ENCODE measurements at regions not wholly inside any gene's neighbourhood (a gene's known extent, or its start where the extent isn't known, plus 50 kb on each side); places are given as distances from the start of the nearest gene placed in this dataset.

DNA sequence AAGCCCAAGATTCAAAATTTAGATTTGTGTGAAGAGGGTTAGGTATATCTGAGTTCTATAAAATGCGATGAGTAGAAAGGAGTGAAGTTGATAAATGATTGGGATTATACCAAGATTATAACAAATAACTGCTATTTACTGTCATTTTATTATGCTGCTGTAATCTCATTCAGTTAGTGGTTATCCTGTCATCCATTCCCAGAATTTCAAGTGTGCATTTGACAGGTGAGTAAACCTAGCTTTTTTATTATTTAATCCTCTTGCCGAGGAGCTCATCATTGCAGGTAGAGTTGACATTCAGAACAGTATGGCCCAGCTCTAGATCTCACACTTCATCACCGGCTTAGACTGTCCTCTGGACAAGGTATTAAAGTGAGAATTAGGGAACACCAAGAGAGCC lies 1146.2 kb downstream of the CDH11 start:
- TF ChIP-seq, protein P1, sequence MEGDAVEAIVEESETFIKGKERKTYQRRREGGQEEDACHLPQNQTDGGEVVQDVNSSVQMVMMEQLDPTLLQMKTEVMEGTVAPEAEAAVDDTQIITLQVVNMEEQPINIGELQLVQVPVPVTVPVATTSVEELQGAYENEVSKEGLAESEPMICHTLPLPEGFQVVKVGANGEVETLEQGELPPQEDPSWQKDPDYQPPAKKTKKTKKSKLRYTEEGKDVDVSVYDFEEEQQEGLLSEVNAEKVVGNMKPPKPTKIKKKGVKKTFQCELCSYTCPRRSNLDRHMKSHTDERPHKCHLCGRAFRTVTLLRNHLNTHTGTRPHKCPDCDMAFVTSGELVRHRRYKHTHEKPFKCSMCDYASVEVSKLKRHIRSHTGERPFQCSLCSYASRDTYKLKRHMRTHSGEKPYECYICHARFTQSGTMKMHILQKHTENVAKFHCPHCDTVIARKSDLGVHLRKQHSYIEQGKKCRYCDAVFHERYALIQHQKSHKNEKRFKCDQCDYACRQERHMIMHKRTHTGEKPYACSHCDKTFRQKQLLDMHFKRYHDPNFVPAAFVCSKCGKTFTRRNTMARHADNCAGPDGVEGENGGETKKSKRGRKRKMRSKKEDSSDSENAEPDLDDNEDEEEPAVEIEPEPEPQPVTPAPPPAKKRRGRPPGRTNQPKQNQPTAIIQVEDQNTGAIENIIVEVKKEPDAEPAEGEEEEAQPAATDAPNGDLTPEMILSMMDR (IDR thresholded peaks at IDR 0.05; ENCODE audit: low read length), result no peak
- TF ChIP-seq EZH2 (optimal IDR thresholded peaks at IDR 0.05; ENCODE audit: low read depth, low read length) (no peak), EZH2phosphoT487 (IDR thresholded peaks at IDR 0.05; ENCODE audit: low read length) (no peak)
- H3K36me3 ChIP-seq (replicated peaks; ENCODE audit: insufficient read depth, low read length), result no peaks in the 10 kb centered on the region

DNA sequence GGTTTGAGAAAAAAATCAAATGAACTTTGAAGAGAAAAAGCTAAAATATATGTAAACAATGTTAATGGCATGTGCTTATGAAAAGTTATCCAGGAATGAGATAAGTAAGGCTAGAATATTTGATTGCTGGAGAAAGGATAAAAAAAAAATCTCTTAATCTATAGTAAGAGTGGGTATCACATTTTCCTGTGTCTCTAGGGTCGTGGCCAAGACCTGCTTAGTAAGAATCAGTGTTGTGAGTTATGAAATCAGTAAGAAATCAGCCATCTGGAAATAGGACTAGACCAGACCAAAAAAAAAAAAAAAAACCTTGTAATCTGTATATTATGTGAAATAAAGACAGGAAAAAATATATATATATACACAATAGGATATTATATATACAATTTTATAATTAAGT lies 1153.9 kb downstream of the CDH11 start:
- Histone ChIP-seq H3K36me3 (replicated peaks; ENCODE audit: insufficient read depth, low read length) (no peaks in the 10 kb centered on the region), H3K9me3 (replicated peaks; ENCODE audit: insufficient read depth, low read length) (no peaks in the 10 kb centered on the region), H3K4me1 (ENCODE audit: low read length) (no peaks in the 10 kb centered on the region), H3K27ac (ENCODE audit: low read length) (no peak overlapping the region), H3K9ac (ENCODE audit: low read length) (no peak overlapping the region), H3K79me2 (ENCODE audit: low read length) (no peaks in the 10 kb centered on the region), H3F3A (ENCODE audit: insufficient read depth, low read length) (no peaks in the 10 kb centered on the region), H3K9me2 (replicated peaks; ENCODE audit: insufficient read depth, low read length) (no peaks in the 10 kb centered on the region), H3K27me3 (replicated peaks; ENCODE audit: insufficient read depth, low read length) (no peaks in the 10 kb centered on the region), H2AFZ (ENCODE audit: low read length) (no peak overlapping the region), H4K20me1 (ENCODE audit: insufficient read depth, low read length) (no peaks in the 10 kb centered on the region), H3K4me2 (ENCODE audit: low read depth, low read length) (no peak overlapping the region), H3K4me3 (ENCODE audit: low read length) (no peak overlapping the region)
- TF ChIP-seq EZH2 (optimal IDR thresholded peaks at IDR 0.05; ENCODE audit: low read depth, low read length) (no peak), EZH2phosphoT487 (IDR thresholded peaks at IDR 0.05; ENCODE audit: low read length) (no peak)
- TF ChIP-seq, protein P1 (IDR thresholded peaks at IDR 0.05; ENCODE audit: low read length), result no peak
- no peak for DNase-seq

More for the DNA sequence above, 1146.2 kb downstream of the CDH11 start:
- Histone ChIP-seq H3K9ac (ENCODE audit: low read length) (no peak overlapping the region), H3K4me3 (ENCODE audit: low read length) (no peak overlapping the region), H3K9me2 (replicated peaks; ENCODE audit: insufficient read depth, low read length) (no peaks in the 10 kb centered on the region), H4K20me1 (ENCODE audit: insufficient read depth, low read length) (no peaks in the 10 kb centered on the region), H3K27ac (ENCODE audit: low read length) (no peak overlapping the region), H3F3A (ENCODE audit: insufficient read depth, low read length) (no peaks in the 10 kb centered on the region), H3K9me3 (replicated peaks; ENCODE audit: insufficient read depth, low read length) (no peaks in the 10 kb centered on the region), H3K4me1 (ENCODE audit: low read length) (no peaks in the 10 kb centered on the region), H3K27me3 (replicated peaks; ENCODE audit: insufficient read depth, low read length) (no peaks in the 10 kb centered on the region), H3K79me2 (ENCODE audit: low read length) (no peaks in the 10 kb centered on the region), H3K4me2 (ENCODE audit: low read depth, low read length) (no peak overlapping the region), H2AFZ (ENCODE audit: low read length) (no peak overlapping the region)
- DNase-seq, result no peak

DNA sequence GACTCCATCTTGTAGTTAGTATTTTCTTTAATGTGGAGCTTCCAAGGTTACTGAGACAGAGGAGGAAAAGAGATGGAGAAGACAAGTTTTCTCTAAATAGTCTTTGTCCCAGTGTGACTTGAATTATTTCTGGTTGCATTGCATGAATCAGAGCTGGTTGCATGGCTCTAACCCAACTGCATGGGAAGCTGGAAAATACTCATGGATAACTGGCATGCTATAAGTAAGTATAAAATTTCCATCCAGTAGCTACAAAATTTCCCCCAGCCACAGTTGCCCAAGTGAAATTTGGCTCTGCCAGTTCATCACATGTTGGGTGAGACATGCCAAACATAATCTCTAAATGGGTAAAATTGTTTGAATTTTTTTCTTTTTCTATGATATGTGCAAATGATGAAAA lies 1161.5 kb downstream of the CDH11 start:
- no peaks in the 10 kb centered on the region for H3K27me3 ChIP-seq (replicated peaks; ENCODE audit: insufficient read depth, low read length)
- H3K36me3 ChIP-seq (replicated peaks; ENCODE audit: insufficient read depth, low read length), result no peaks in the 10 kb centered on the region
- no peaks in the 10 kb centered on the region for H4K20me1 ChIP-seq (ENCODE audit: insufficient read depth, low read length)
- H3K4me1 ChIP-seq (ENCODE audit: low read length), result no peaks in the 10 kb centered on the region
- no peak overlapping the region for H3K4me3 ChIP-seq (ENCODE audit: low read length)
- H3K27ac ChIP-seq (ENCODE audit: low read length), result no peak overlapping the region
- H3F3A ChIP-seq (ENCODE audit: insufficient read depth, low read length), result no peaks in the 10 kb centered on the region
- no peak overlapping the region for H2AFZ ChIP-seq (ENCODE audit: low read length)
- no peak overlapping the region for H3K9ac ChIP-seq (ENCODE audit: low read length)
- no peaks in the 10 kb centered on the region for H3K79me2 ChIP-seq (ENCODE audit: low read length)
- TF ChIP-seq EZH2phosphoT487 (IDR thresholded peaks at IDR 0.05; ENCODE audit: low read length) (no peak), EZH2 (optimal IDR thresholded peaks at IDR 0.05; ENCODE audit: low read depth, low read length) (no peak)
- TF ChIP-seq, protein P1 (IDR thresholded peaks at IDR 0.05; ENCODE audit: low read length), result no peak
- H3K4me2 ChIP-seq (ENCODE audit: low read depth, low read length), result no peak overlapping the region
- no peaks in the 10 kb centered on the region for H3K9me3 ChIP-seq (replicated peaks; ENCODE audit: insufficient read depth, low read length)
- no peaks in the 10 kb centered on the region for H3K9me2 ChIP-seq (replicated peaks; ENCODE audit: insufficient read depth, low read length)
- DNase-seq, result no peak
